DOHH2 (cell line): ENCODE measurements at regions not wholly inside any gene's neighbourhood (a gene's known extent, or its start where the extent isn't known, plus 50 kb on each side); places are given as distances from the start of the nearest gene placed in this dataset.

Experiments
- H3F3A ChIP-seq: fragments of 200-600 bp; sonication (generic), shearing (Covaris generic); 2 replicates; pipeline ENCODE4 v1.6.0; 2016; ENCODE audit warnings: antibody characterized with exemption, mild to moderate bottlenecking; ENCODE audit not compliant: control insufficient read depth, insufficient read depth
- H3K27ac ChIP-seq: fragments of 200-600 bp; sonication (generic); 2 replicates; pipeline ENCODE4 v1.5.1; 2014; ENCODE audit warnings: low read depth, mild to moderate bottlenecking, low read length, moderate library complexity
- H3K27me3 ChIP-seq: fragments of 200-600 bp; sonication (generic); 2 replicates; pipeline ENCODE4 v1.6.1; 2014; ENCODE audit warnings: mild to moderate bottlenecking, low read length, mixed read lengths; ENCODE audit not compliant: control insufficient read depth
- H3K36me3 ChIP-seq: fragments of 200-600 bp; sonication (generic); 2 replicates; pipeline ENCODE4 v1.6.1; 2014; ENCODE audit warnings: mild to moderate bottlenecking, low read length, moderate library complexity, mixed read lengths; ENCODE audit not compliant: control insufficient read depth
- H3K4me1 ChIP-seq: fragments of 200-600 bp; sonication (generic); 2 replicates; pipeline ENCODE4 v1.6.1; 2014; ENCODE audit warnings: mild to moderate bottlenecking, low read length, mixed read lengths; ENCODE audit not compliant: control insufficient read depth
- H3K4me2 ChIP-seq: fragments of 200-600 bp; sonication (generic); 2 replicates; pipeline ENCODE4 v1.6.0; 2014; ENCODE audit warnings: mild to moderate bottlenecking, low read length, moderate library complexity
- H3K4me3 ChIP-seq: fragments of 200-600 bp; sonication (generic); 2 replicates; pipeline ENCODE4 v1.5.1; 2014; ENCODE audit warnings: mild to moderate bottlenecking, low read length, mixed read lengths
- H3K79me2 ChIP-seq: fragments of 200-600 bp; sonication (generic); 2 replicates; pipeline ENCODE4 v1.6.1; 2014; ENCODE audit warnings: mild to moderate bottlenecking, low read length, mixed read lengths; ENCODE audit not compliant: control insufficient read depth
- H3K9me2 ChIP-seq: fragments of 200-600 bp; sonication (generic); replicated peaks from 2 replicates; pipeline ENCODE4 v1.6.1; 2014; ENCODE audit warnings: mild to moderate bottlenecking, low read length, mixed read lengths; ENCODE audit not compliant: control insufficient read depth
- H3K9me3 ChIP-seq: fragments of 200-600 bp; sonication (generic); 2 replicates; pipeline ENCODE4 v1.6.1; 2014; ENCODE audit warnings: antibody characterized with exemption, low read length, mixed read lengths; ENCODE audit not compliant: control insufficient read depth, insufficient read depth
- H4K20me1 ChIP-seq: fragments of 200-600 bp; sonication (generic); 2 replicates; pipeline ENCODE4 v1.6.0; 2014; ENCODE audit warnings: low read depth, mild to moderate bottlenecking, antibody characterized with exemption, low read length, moderate library complexity; ENCODE audit not compliant: control insufficient read depth, insufficient read depth
- CTCF ChIP-seq: fragments of 200-600 bp; sonication (generic); IDR thresholded peaks from one replicate; pipeline ENCODE4 v1.5.1; 2014; ENCODE audit warnings: antibody characterized with exemption, mild to moderate bottlenecking, low read depth, low read length; ENCODE audit not compliant: poor library complexity, severe bottlenecking
- EZH2phosphoT487 ChIP-seq: fragments of 200-600 bp; sonication (generic); IDR thresholded peaks from 2 replicates; pipeline ENCODE4 v1.6.1; 2017; ENCODE audit warnings: borderline replicate concordance, mild to moderate bottlenecking, antibody characterized with exemption, low read length, moderate library complexity, mixed read lengths

GRCh38 chr7:45363669-45364068 is 206.1 kb downstream of the RAMP3 start:
- no peaks in the 10 kb centered on the region for H3F3A ChIP-seq
- TF ChIP-seq CTCF (no peak), EZH2phosphoT487 (no peak)
- no peaks in the 10 kb centered on the region for H3K36me3 ChIP-seq
- no peak overlapping the region for H3K27ac ChIP-seq
- H4K20me1 ChIP-seq: no peaks in the 10 kb centered on the region
- no peaks in the 10 kb centered on the region for H3K9me2 ChIP-seq
- H3K9me3 ChIP-seq: no peaks in the 10 kb centered on the region
- H3K79me2 ChIP-seq: no peaks in the 10 kb centered on the region
- H3K4me2 ChIP-seq: no peak overlapping the region
- no peaks in the 10 kb centered on the region for H3K27me3 ChIP-seq
- H3K4me3 ChIP-seq: no peak overlapping the region
- H3K4me1 ChIP-seq: no peaks in the 10 kb centered on the region

GRCh38 chr7:45365341-45365740 is 207.8 kb downstream of the RAMP3 start:
- no peak for TF ChIP-seq EZH2phosphoT487
- TF ChIP-seq CTCF: no peak
- Histone ChIP-seq H3K9me2 (no peaks in the 10 kb centered on the region), H4K20me1 (no peaks in the 10 kb centered on the region)

GRCh38 chr7:45366475-45366874 is 207.7 kb upstream of the ADCY1 start:
- TF ChIP-seq CTCF (no peak), EZH2phosphoT487 (no peak)
- H3K4me1 ChIP-seq: no peaks in the 10 kb centered on the region
- no peaks in the 10 kb centered on the region for H3K9me2 ChIP-seq
- H3F3A ChIP-seq: no peaks in the 10 kb centered on the region
- H3K4me3 ChIP-seq: no peak overlapping the region
- H3K4me2 ChIP-seq: no peak overlapping the region
- no peaks in the 10 kb centered on the region for H3K27me3 ChIP-seq
- H3K79me2 ChIP-seq: no peaks in the 10 kb centered on the region
- H3K9me3 ChIP-seq: no peaks in the 10 kb centered on the region
- no peaks in the 10 kb centered on the region for H4K20me1 ChIP-seq
- H3K27ac ChIP-seq: no peak overlapping the region
- no peaks in the 10 kb centered on the region for H3K36me3 ChIP-seq

More at GRCh38 chr7:45365341-45365740, 207.8 kb downstream of the RAMP3 start:
- Histone ChIP-seq H3K4me1 (no peaks in the 10 kb centered on the region), H3K36me3 (no peaks in the 10 kb centered on the region), H3K27me3 (no peaks in the 10 kb centered on the region), H3K9me3 (no peaks in the 10 kb centered on the region), H3K79me2 (no peaks in the 10 kb centered on the region), H3F3A (no peaks in the 10 kb centered on the region), H3K4me3 (no peak overlapping the region), H3K27ac (no peak overlapping the region), H3K4me2 (no peak overlapping the region)

- Histone ChIP-seq H3K27me3 (no peaks in the 10 kb centered on the region), H3K4me2 (no peak overlapping the region), H3K36me3 (no peaks in the 10 kb centered on the region), H3K4me3 (no peak overlapping the region), H3K4me1 (no peaks in the 10 kb centered on the region), H3F3A (no peaks in the 10 kb centered on the region), H3K27ac (no peak overlapping the region), H3K9me3 (no peaks in the 10 kb centered on the region), H3K9me2 (no peaks in the 10 kb centered on the region), H4K20me1 (no peaks in the 10 kb centered on the region), H3K79me2 (no peaks in the 10 kb centered on the region)
- TF ChIP-seq CTCF: no peak
- no peak for TF ChIP-seq EZH2phosphoT487
Measured at GRCh38 chr7:45367026-45367425, 207.1 kb upstream of the ADCY1 start.
